ENCODE measurements at regions not wholly inside any gene's neighbourhood (a gene's known extent, or its start where the extent isn't known, plus 50 kb on each side); places are given as distances from the start of the nearest gene placed in this dataset.

- no peak for TF ChIP-seq SP1 (IDR thresholded peaks at IDR 0.05; ENCODE audit: low read depth)
- no peak for TF ChIP-seq POLR2AphosphoS5 (IDR thresholded peaks at IDR 0.05; ENCODE audit: low read depth, low read length)
- no peak for TF ChIP-seq POLR2A (IDR thresholded peaks at IDR 0.05; ENCODE audit: borderline replicate concordance, extremely low read depth, insufficient read depth, insufficient read length)
- no peak for TF ChIP-seq CTCF (IDR thresholded peaks at IDR 0.05 in 2 of 3, conservative IDR thresholded peaks at IDR 0.05 in 1 of 3; ENCODE audit: borderline replicate concordance in 1 of 3, insufficient read depth in 1 of 3, low read depth in 2 of 3, low read length in 2 of 3)
- TF ChIP-seq EZH2phosphoT487 (IDR thresholded peaks at IDR 0.05; ENCODE audit: borderline replicate concordance) = no peak
- no peak for TF ChIP-seq YY1 (IDR thresholded peaks at IDR 0.05; ENCODE audit: extremely low read depth, insufficient replicate concordance, low read depth, low read length)
- TF ChIP-seq TCF7L2 (IDR thresholded peaks at IDR 0.05; ENCODE audit: borderline replicate concordance, extremely low read depth, insufficient read depth, insufficient read length) = no peak
- no peak for TF ChIP-seq ZFX (IDR thresholded peaks at IDR 0.05)
- TF ChIP-seq EZH2 (IDR thresholded peaks at IDR 0.05) = no peak
- no peak for TF ChIP-seq ELF1 (IDR thresholded peaks at IDR 0.05; ENCODE audit: borderline replicate concordance, low read depth)
- no peak for TF ChIP-seq ZNF274 (IDR thresholded peaks at IDR 0.05; ENCODE audit: low read depth, low read length)
- TF ChIP-seq ATF3 (IDR thresholded peaks at IDR 0.05) = no peak
- TF ChIP-seq MAX (IDR thresholded peaks at IDR 0.05) = no peak
- TF ChIP-seq EGR1 (IDR thresholded peaks at IDR 0.05; ENCODE audit: low read depth) = no peak
Measured at GRCh38 chr4:11599064-11599463, 170.4 kb upstream of the HS3ST1 start.
